ENCODE measurements at regions not wholly inside any gene's neighbourhood (a gene's known extent, or its start where the extent isn't known, plus 50 kb on each side); places are given as distances from the start of the nearest gene placed in this dataset.

GRCh38 chr20:57894522-57894921, 184.7 kb upstream of the PMEPA1 start (continued):
- TF ChIP-seq CHD7 (IDR thresholded peaks at IDR 0.05; ENCODE audit: insufficient replicate concordance, low read length): no peak
- TF ChIP-seq SUZ12 (IDR thresholded peaks at IDR 0.05; ENCODE audit: low read length): no peak

Data from H1 (cell line).